ENCODE measurements at regions not wholly inside any gene's neighbourhood (a gene's known extent, or its start where the extent isn't known, plus 50 kb on each side); places are given as distances from the start of the nearest gene placed in this dataset.

GRCh38 chr14:26252176-26252575 is 345.7 kb downstream of the NOVA1 start (continued):
- TF ChIP-seq REST (IDR thresholded peaks at IDR 0.05) (no peak), JUNB (IDR thresholded peaks at IDR 0.05) (no peak), POLR2A (IDR thresholded peaks at IDR 0.05; ENCODE audit: low read length) (no peak), CHD4 (IDR thresholded peaks at IDR 0.05; ENCODE audit: borderline replicate concordance) (no peak), NPAS2 (CRISPR knock-in tag; IDR thresholded peaks at IDR 0.05; ENCODE audit: borderline replicate concordance) (no peak)

- Histone ChIP-seq H3K27ac (no peak overlapping the region), H3K4me3 (no peak overlapping the region), H3K4me1 (no peaks in the 10 kb centered on the region), H3K9me3 (no peaks in the 10 kb centered on the region), H3K4me2 (no peak overlapping the region)
- CTCF ChIA-PET: no interaction called here
- ATAC-seq: no peak
- no peak for FAIRE-seq
- TF ChIP-seq HDAC2 (IDR thresholded peaks at IDR 0.05) (no peak), GATA3 (IDR thresholded peaks at IDR 0.05; ENCODE audit: borderline replicate concordance) (no peak), NFE2L2 (conservative IDR thresholded peaks at IDR 0.05; ENCODE audit: low read length) (no peak), NR3C1 (IDR thresholded peaks at IDR 0.05) (no peak), HEYL (CRISPR knock-in tag; IDR thresholded peaks at IDR 0.05) (no peak), CBX2 (IDR thresholded peaks at IDR 0.05; ENCODE audit: borderline replicate concordance, low read depth) (no peak), HMGXB4 (CRISPR knock-in tag; IDR thresholded peaks at IDR 0.05; ENCODE audit: borderline replicate concordance) (no peak), EHMT2 (IDR thresholded peaks at IDR 0.05; ENCODE audit: low read depth) (no peak), POLR2AphosphoS2 (conservative IDR thresholded peaks at IDR 0.05; ENCODE audit: low read length) (no peak), ZNF302 (CRISPR knock-in tag; IDR thresholded peaks at IDR 0.05) (no peak), JUN (IDR thresholded peaks at IDR 0.05) (no peak), CHD4 (IDR thresholded peaks at IDR 0.05; ENCODE audit: borderline replicate concordance) (no peak), MAZ (IDR thresholded peaks at IDR 0.05; ENCODE audit: borderline replicate concordance, low read depth, low read length) (no peak), HOXA7 (CRISPR knock-in tag; IDR thresholded peaks at IDR 0.05) (no peak), POLR2A (IDR thresholded peaks at IDR 0.05; ENCODE audit: low read length) (no peak)
- no peak for DNase-seq (ENCODE audit: low read depth in 1 of 2, low spot score in 1 of 2)
- 11% methylated on average over 1 of the region's 1 CpG for WGBS (ENCODE audit: missing lambda C conversion rate)
- POLR2A ChIA-PET: no interaction called here
Observed at GRCh38 chr14:26233118-26233517, 364.7 kb downstream of the NOVA1 start.

- Histone ChIP-seq H3K4me3 (no peak overlapping the region), H3K9me3 (no peaks in the 10 kb centered on the region), H3K27ac (no peak overlapping the region), H3K4me1 (no peaks in the 10 kb centered on the region), H3K4me2 (no peak overlapping the region)
- no peak for TF ChIP-seq NR3C1 (IDR thresholded peaks at IDR 0.05)
- no peak for TF ChIP-seq CEBPB (IDR thresholded peaks at IDR 0.05)
- TF ChIP-seq PBX3 (IDR thresholded peaks at IDR 0.05): no peak
- no peak for TF ChIP-seq HMGXB4 (CRISPR knock-in tag; IDR thresholded peaks at IDR 0.05; ENCODE audit: borderline replicate concordance)
- no peak for TF ChIP-seq CBX2 (IDR thresholded peaks at IDR 0.05; ENCODE audit: borderline replicate concordance, low read depth)
- no peak for TF ChIP-seq BHLHE40 (IDR thresholded peaks at IDR 0.05; ENCODE audit: low read depth, low read length)
- no peak for TF ChIP-seq FOXS1 (CRISPR knock-in tag; IDR thresholded peaks at IDR 0.05)
- no peak for DNase-seq (ENCODE audit: low read depth in 1 of 2, low spot score in 1 of 2)
- FAIRE-seq: no peak
- ATAC-seq: no peak
- CTCF ChIA-PET: no interaction called here
- POLR2A ChIA-PET: no interaction called here
- 51% methylated on average over 2 of the region's 2 CpGs for WGBS (ENCODE audit: missing lambda C conversion rate)
Observed at GRCh38 chr14:26218861-26219260, 379.0 kb downstream of the NOVA1 start.

Data from A549 (cell line).